C4-2B (cell line): ENCODE measurements at regions not wholly inside any gene's neighbourhood (a gene's known extent, or its start where the extent isn't known, plus 50 kb on each side); places are given as distances from the start of the nearest gene placed in this dataset.

Experiments
- CTCF ChIP-seq: fragments of 450-650 bp; conservative IDR thresholded peaks from 2 replicates; pipeline ENCODE4 v1.5.1; 2017; ENCODE audit warnings: mild to moderate bottlenecking
- ZFX ChIP-seq: fragments of 450-650 bp; IDR thresholded peaks from 2 replicates; pipeline ENCODE4 v1.6.1; 2017

- TF ChIP-seq CTCF (no peak), ZFX (no peak)
These were observed 232.2 kb downstream of the C4orf33 start for GRCh38 chr4:129328162-129328561.
